ENCODE measurements at regions not wholly inside any gene's neighbourhood (a gene's known extent, or its start where the extent isn't known, plus 50 kb on each side); places are given as distances from the start of the nearest gene placed in this dataset.
"Not testable (repeated sequence)": the region's sequence is repeated elsewhere in the genome, so short reads cannot be mapped to it uniquely, and the experiment has no call there.

GRCh38 chr15:45948181-45948621, 313.4 kb downstream of the SQOR start:
- DNase-seq (ENCODE audit: low read depth), result no peak

GRCh38 chr15:45958924-45959323, 324.1 kb downstream of the SQOR start:
- no peak for DNase-seq (ENCODE audit: low read depth)

GRCh38 chr15:45962733-45963132, 327.9 kb downstream of the SQOR start:
- no peak for DNase-seq (ENCODE audit: low read depth)

- no peak for DNase-seq (ENCODE audit: low read depth)
These were observed 335.7 kb downstream of the SQOR start for GRCh38 chr15:45970542-45970941.

- DNase-seq (ENCODE audit: low read depth), result no peak
These were observed 345.5 kb downstream of the SQOR start for GRCh38 chr15:45980366-45980765.

GRCh38 chr15:45981625-45982024, 346.8 kb downstream of the SQOR start:
- no peak for DNase-seq (ENCODE audit: low read depth)

- no peak for DNase-seq (ENCODE audit: low read depth)
These were observed 357.0 kb downstream of the SQOR start for GRCh38 chr15:45991863-45992262.

GRCh38 chr15:45993072-45993471, 358.2 kb downstream of the SQOR start:
- DNase-seq (ENCODE audit: low read depth), result no peak

GRCh38 chr15:45993508-45993907, 358.7 kb downstream of the SQOR start:
- no peak for DNase-seq (ENCODE audit: low read depth)

GRCh38 chr15:45995800-45996199, 361.0 kb downstream of the SQOR start:
- no peak for DNase-seq (ENCODE audit: low read depth)

GRCh38 chr15:46014532-46014931, 379.7 kb downstream of the SQOR start:
- DNase-seq (ENCODE audit: low read depth), result no peak

- no peak for DNase-seq (ENCODE audit: low read depth)
These were observed 399.9 kb downstream of the SQOR start for GRCh38 chr15:46034755-46035154.

- DNase-seq (ENCODE audit: low read depth), result no peak
These were observed 404.9 kb downstream of the SQOR start for GRCh38 chr15:46039703-46040102.

GRCh38 chr15:46041905-46042304, 407.1 kb downstream of the SQOR start:
- no peak for DNase-seq (ENCODE audit: low read depth)

- DNase-seq (ENCODE audit: low read depth), result no peak
These were observed 425.2 kb downstream of the SQOR start for GRCh38 chr15:46059921-46060594.

GRCh38 chr15:46061002-46061401, 426.2 kb downstream of the SQOR start:
- DNase-seq (ENCODE audit: low read depth), result no peak

- no peak for DNase-seq (ENCODE audit: low read depth)
These were observed 442.4 kb downstream of the SQOR start for GRCh38 chr15:46077220-46077619.

GRCh38 chr15:46079046-46079445, 444.2 kb downstream of the SQOR start:
- no peak for DNase-seq (ENCODE audit: low read depth)

- DNase-seq (ENCODE audit: low read depth), result no peak
These were observed 445.2 kb downstream of the SQOR start for GRCh38 chr15:46080016-46080415.

GRCh38 chr15:46088486-46089445, 453.9 kb downstream of the SQOR start:
- DNase-seq (ENCODE audit: low read depth), result peak; percentile 26

- DNase-seq (ENCODE audit: low read depth), result no peak
These were observed 454.7 kb downstream of the SQOR start for GRCh38 chr15:46089467-46089935.

GRCh38 chr15:46091860-46092450, 457.1 kb downstream of the SQOR start:
- DNase-seq (ENCODE audit: low read depth), result no peak

- not testable (repeated sequence) for DNase-seq (ENCODE audit: low read depth)
These were observed 463.2 kb downstream of the SQOR start for GRCh38 chr15:46098006-46098405.

Data from non-pigmented ciliary epithelial cell (primary cell).